GM23338 (cell line): ENCODE measurements at regions not wholly inside any gene's neighbourhood (a gene's known extent, or its start where the extent isn't known, plus 50 kb on each side); places are given as distances from the start of the nearest gene placed in this dataset.

ENCODE experiments used
- ATAC-seq: fragments of 200-7000 bp; cut with Tn5 transposase; 3 replicates; pipeline ENCODE4 v1.9.1; 2020
- DNase-seq: peaks from one replicate; pipeline ENCODE4 v3.0.0-alpha.2; 2015; ENCODE audit warnings: low spot score
- H2AFZ ChIP-seq: fragments of 200-600 bp; sonication (generic); 2 replicates; pipeline ENCODE4 v1.8.0; 2016; ENCODE audit warnings: antibody characterized with exemption, mild to moderate bottlenecking, moderate library complexity
- H3F3A ChIP-seq: fragments of 200-600 bp; sonication (generic); replicated peaks from 2 replicates; pipeline ENCODE4 v1.8.0; 2017; ENCODE audit warnings: antibody characterized with exemption, mixed run types, low read depth
- H3K27ac ChIP-seq: fragments of 200-600 bp; sonication (generic); 2 replicates; pipeline ENCODE4 v1.6.1; 2016; ENCODE audit warnings: low read depth
- H3K27me3 ChIP-seq: fragments of 200-600 bp; sonication (generic); 2 replicates; pipeline ENCODE4 v1.8.0; 2016; ENCODE audit warnings: mild to moderate bottlenecking, mixed run types, moderate library complexity; ENCODE audit not compliant: insufficient read depth
- H3K36me3 ChIP-seq: fragments of 200-600 bp; sonication (generic); 2 replicates; pipeline ENCODE4 v1.8.0; 2016; ENCODE audit warnings: mild to moderate bottlenecking; ENCODE audit not compliant: insufficient read depth
- H3K4me1 ChIP-seq: fragments of 200-600 bp; sonication (generic); 2 replicates; pipeline ENCODE4 v1.8.0; 2016; ENCODE audit warnings: mild to moderate bottlenecking, moderate library complexity; ENCODE audit not compliant: insufficient read depth
- H3K4me2 ChIP-seq: fragments of 200-600 bp; sonication (generic); 2 replicates; pipeline ENCODE4 v1.7.1; 2017; ENCODE audit warnings: mixed run types
- H3K4me3 ChIP-seq: fragments of 200-600 bp; sonication (generic); 2 replicates; pipeline ENCODE4 v1.6.1; 2016; ENCODE audit warnings: mixed run types
- H3K79me2 ChIP-seq: fragments of 200-600 bp; sonication (generic); replicated peaks from 2 replicates; pipeline ENCODE4 v1.8.0; 2017; ENCODE audit warnings: mild to moderate bottlenecking; ENCODE audit not compliant: insufficient read depth
- H3K9me2 ChIP-seq: fragments of 200-600 bp; sonication (generic); 2 replicates; pipeline ENCODE4 v1.8.0; 2017; ENCODE audit not compliant: insufficient read depth
- H4K20me1 ChIP-seq: fragments of 200-600 bp; sonication (generic); replicated peaks from 2 replicates; pipeline ENCODE4 v1.8.0; 2017; ENCODE audit warnings: mild to moderate bottlenecking; ENCODE audit not compliant: insufficient read depth
- H3K27ac Mint-ChIP-seq: 2 replicates; pipeline ENCODE4 v1.8.0; 2020; ENCODE audit warnings: inconsistent platforms, mild to moderate bottlenecking, moderate library complexity, mixed read lengths
- H3K27me3 Mint-ChIP-seq: 3 replicates; pipeline ENCODE4 v1.8.0; 2022; ENCODE audit warnings: low read depth, mild to moderate bottlenecking, moderate library complexity, mixed read lengths, inconsistent platforms; ENCODE audit not compliant: insufficient read depth, poor library complexity
- H3K36me3 Mint-ChIP-seq: 3 replicates; pipeline ENCODE4 v1.8.0; 2021; ENCODE audit warnings: low read depth, mild to moderate bottlenecking, inconsistent platforms, moderate library complexity, mixed read lengths
- H3K4me1 Mint-ChIP-seq: 3 replicates; pipeline ENCODE4 v1.8.0; 2020; ENCODE audit warnings: mild to moderate bottlenecking, inconsistent platforms, mixed read lengths
- H3K4me3 Mint-ChIP-seq: 3 replicates; pipeline ENCODE4 v1.8.0; 2021; ENCODE audit warnings: moderate library complexity, mild to moderate bottlenecking, inconsistent platforms, mixed read lengths
- H3K9me3 Mint-ChIP-seq: 3 replicates; pipeline ENCODE4 v1.8.0; 2020; ENCODE audit warnings: moderate library complexity, mild to moderate bottlenecking, inconsistent platforms, mixed read lengths
- EZH2 ChIP-seq: fragments of 200-600 bp; sonication (generic); IDR thresholded peaks from one replicate; pipeline ENCODE4 v1.8.0; 2017; ENCODE audit warnings: antibody characterized with exemption, mild to moderate bottlenecking, low read depth; ENCODE audit not compliant: unreplicated experiment
- POLR2AphosphoS5 ChIP-seq: IDR thresholded peaks from 2 replicates; pipeline ENCODE4 v1.6.1; 2016; ENCODE audit warnings: antibody characterized with exemption, low read depth
- ZNF331 ChIP-seq: fragments of 250-450 bp; sonication (Bioruptor Pico); IDR thresholded peaks from 2 replicates; pipeline ENCODE4 v1.5.0; 2020; ENCODE audit warnings: low read depth, mild to moderate bottlenecking, moderate library complexity
- TF ChIP-seq, protein P1 (sequence below): fragments of 250-450 bp; sonication (Bioruptor Pico); IDR thresholded peaks from 2 replicates; pipeline ENCODE4 v1.5.0; 2020; ENCODE audit warnings: mild to moderate bottlenecking, moderate library complexity
- TF ChIP-seq, protein P2 (sequence below), 2 experiments: fragments of 200-600 bp in 1 of 2; sonication (generic) in 1 of 2; conservative IDR thresholded peaks; 2 replicates each; pipeline versions ENCODE4 v1.5.1 to v1.6.1; 2016 to 2017; ENCODE audit warnings: antibody characterized with exemption in 2 of 2, low read depth in 2 of 2, mild to moderate bottlenecking in 2 of 2, moderate library complexity in 1 of 2
- TF ChIP-seq, protein P3 (sequence below): IDR thresholded peaks from 2 replicates; pipeline ENCODE4 v1.6.1; 2016; ENCODE audit warnings: antibody characterized with exemption

DNA sequence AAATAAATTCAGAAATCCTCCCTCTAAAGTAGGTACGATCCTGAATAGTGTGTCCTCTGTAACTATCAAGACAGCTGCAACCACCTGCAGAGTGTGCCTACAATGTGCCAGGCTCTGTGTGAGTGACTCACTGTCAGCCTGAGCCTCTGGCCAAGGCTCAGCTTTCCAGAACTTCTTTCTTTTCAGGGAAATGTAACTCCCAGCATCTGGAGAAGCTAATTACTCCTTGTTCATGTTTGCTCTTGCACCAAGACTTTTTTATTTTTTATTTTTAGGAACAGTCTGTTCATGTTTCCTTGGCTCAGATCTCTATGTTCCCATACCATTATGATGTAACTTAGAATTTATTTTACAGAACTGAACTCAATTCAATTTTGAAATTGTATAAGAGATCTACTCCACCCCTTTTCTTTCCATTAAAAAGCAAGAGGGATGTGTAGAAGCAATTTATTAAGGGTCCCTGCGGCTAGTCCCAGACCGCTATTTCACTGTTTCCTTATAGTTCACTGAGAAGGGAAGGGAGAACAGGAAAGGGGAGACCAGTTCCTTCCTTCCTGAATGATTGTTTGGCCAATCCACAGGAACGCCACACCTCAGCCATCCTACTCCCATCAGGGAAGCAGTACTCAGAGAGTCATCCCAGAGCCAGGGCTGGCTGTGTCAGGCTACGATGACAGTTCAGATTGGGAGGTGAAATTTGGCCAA lies 112.4 kb upstream of the ZNF648 start (continued):
- TF ChIP-seq, protein P1, sequence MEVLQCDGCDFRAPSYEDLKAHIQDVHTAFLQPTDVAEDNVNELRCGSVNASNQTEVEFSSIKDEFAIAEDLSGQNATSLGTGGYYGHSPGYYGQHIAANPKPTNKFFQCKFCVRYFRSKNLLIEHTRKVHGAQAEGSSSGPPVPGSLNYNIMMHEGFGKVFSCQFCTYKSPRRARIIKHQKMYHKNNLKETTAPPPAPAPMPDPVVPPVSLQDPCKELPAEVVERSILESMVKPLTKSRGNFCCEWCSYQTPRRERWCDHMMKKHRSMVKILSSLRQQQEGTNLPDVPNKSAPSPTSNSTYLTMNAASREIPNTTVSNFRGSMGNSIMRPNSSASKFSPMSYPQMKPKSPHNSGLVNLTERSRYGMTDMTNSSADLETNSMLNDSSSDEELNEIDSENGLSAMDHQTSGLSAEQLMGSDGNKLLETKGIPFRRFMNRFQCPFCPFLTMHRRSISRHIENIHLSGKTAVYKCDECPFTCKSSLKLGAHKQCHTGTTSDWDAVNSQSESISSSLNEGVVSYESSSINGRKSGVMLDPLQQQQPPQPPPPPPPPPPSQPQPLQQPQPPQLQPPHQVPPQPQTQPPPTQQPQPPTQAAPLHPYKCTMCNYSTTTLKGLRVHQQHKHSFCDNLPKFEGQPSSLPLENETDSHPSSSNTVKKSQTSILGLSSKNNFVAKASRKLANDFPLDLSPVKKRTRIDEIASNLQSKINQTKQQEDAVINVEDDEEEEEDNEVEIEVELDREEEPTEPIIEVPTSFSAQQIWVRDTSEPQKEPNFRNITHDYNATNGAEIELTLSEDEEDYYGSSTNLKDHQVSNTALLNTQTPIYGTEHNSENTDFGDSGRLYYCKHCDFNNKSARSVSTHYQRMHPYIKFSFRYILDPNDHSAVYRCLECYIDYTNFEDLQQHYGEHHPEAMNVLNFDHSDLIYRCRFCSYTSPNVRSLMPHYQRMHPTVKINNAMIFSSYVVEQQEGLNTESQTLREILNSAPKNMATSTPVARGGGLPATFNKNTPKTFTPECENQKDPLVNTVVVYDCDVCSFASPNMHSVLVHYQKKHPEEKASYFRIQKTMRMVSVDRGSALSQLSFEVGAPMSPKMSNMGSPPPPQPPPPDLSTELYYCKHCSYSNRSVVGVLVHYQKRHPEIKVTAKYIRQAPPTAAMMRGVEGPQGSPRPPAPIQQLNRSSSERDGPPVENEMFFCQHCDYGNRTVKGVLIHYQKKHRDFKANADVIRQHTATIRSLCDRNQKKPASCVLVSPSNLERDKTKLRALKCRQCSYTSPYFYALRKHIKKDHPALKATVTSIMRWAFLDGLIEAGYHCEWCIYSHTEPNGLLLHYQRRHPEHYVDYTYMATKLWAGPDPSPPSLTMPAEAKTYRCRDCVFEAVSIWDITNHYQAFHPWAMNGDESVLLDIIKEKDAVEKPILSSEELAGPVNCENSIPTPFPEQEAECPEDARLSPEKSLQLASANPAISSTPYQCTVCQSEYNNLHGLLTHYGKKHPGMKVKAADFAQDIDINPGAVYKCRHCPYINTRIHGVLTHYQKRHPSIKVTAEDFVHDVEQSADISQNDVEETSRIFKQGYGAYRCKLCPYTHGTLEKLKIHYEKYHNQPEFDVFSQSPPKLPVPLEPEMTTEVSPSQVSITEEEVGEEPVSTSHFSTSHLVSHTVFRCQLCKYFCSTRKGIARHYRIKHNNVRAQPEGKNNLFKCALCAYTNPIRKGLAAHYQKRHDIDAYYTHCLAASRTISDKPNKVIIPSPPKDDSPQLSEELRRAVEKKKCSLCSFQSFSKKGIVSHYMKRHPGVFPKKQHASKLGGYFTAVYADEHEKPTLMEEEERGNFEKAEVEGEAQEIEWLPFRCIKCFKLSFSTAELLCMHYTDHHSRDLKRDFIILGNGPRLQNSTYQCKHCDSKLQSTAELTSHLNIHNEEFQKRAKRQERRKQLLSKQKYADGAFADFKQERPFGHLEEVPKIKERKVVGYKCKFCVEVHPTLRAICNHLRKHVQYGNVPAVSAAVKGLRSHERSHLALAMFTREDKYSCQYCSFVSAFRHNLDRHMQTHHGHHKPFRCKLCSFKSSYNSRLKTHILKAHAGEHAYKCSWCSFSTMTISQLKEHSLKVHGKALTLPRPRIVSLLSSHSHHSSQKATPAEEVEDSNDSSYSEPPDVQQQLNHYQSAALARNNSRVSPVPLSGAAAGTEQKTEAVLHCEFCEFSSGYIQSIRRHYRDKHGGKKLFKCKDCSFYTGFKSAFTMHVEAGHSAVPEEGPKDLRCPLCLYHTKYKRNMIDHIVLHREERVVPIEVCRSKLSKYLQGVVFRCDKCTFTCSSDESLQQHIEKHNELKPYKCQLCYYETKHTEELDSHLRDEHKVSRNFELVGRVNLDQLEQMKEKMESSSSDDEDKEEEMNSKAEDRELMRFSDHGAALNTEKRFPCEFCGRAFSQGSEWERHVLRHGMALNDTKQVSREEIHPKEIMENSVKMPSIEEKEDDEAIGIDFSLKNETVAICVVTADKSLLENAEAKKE: no peak
- TF ChIP-seq, protein P2, sequence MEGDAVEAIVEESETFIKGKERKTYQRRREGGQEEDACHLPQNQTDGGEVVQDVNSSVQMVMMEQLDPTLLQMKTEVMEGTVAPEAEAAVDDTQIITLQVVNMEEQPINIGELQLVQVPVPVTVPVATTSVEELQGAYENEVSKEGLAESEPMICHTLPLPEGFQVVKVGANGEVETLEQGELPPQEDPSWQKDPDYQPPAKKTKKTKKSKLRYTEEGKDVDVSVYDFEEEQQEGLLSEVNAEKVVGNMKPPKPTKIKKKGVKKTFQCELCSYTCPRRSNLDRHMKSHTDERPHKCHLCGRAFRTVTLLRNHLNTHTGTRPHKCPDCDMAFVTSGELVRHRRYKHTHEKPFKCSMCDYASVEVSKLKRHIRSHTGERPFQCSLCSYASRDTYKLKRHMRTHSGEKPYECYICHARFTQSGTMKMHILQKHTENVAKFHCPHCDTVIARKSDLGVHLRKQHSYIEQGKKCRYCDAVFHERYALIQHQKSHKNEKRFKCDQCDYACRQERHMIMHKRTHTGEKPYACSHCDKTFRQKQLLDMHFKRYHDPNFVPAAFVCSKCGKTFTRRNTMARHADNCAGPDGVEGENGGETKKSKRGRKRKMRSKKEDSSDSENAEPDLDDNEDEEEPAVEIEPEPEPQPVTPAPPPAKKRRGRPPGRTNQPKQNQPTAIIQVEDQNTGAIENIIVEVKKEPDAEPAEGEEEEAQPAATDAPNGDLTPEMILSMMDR (conservative IDR thresholded peaks at IDR 0.05; ENCODE audit: low read depth in 2 of 2): no peak
- TF ChIP-seq EZH2 (no peak), POLR2AphosphoS5 (no peak)

DNA sequence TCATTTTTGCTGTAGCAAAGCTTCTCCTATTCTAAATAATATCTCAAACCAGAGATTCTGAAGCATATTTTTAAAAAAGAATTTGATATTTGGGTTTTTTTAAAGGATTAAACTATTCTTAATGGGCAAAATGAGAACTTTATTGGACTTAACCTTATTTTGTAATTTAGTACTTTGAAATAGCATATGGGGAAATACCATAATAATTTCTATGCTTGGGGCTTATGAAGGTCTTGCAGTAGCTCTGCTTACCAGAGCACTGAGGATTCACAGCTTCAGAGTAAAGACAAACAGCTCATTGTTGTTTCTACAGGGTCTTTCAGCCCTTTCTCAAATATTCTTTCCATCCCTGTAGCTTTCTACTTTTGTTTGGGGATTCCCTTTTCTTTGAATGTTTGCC lies 111.2 kb upstream of the ZNF648 start:
- no peak for ATAC-seq
- Mint-ChIP-seq H3K4me3 (no peak overlapping the region), H3K4me1 (peaks cover 9% of the 10 kb centered on the region; the same call in 2 of the 3 replicates), H3K27ac (no peak overlapping the region), H3K9me3 (no peaks in the 10 kb centered on the region), H3K36me3 (no peaks in the 10 kb centered on the region), H3K27me3 (no peaks in the 10 kb centered on the region)
- Histone ChIP-seq H3K4me1 (no peaks in the 10 kb centered on the region), H3K36me3 (no peaks in the 10 kb centered on the region), H3F3A (no peaks in the 10 kb centered on the region), H3K9me2 (peaks cover 6% of the 10 kb centered on the region; the same call in 1 of the 2 replicates), H3K4me2 (no peak overlapping the region), H4K20me1 (no peaks in the 10 kb centered on the region), H3K27me3 (no peaks in the 10 kb centered on the region), H3K79me2 (no peaks in the 10 kb centered on the region), H3K27ac (no peak overlapping the region), H3K4me3 (no peak overlapping the region), H2AFZ (no peak overlapping the region)
- no peak for DNase-seq
- TF ChIP-seq, protein P3, sequence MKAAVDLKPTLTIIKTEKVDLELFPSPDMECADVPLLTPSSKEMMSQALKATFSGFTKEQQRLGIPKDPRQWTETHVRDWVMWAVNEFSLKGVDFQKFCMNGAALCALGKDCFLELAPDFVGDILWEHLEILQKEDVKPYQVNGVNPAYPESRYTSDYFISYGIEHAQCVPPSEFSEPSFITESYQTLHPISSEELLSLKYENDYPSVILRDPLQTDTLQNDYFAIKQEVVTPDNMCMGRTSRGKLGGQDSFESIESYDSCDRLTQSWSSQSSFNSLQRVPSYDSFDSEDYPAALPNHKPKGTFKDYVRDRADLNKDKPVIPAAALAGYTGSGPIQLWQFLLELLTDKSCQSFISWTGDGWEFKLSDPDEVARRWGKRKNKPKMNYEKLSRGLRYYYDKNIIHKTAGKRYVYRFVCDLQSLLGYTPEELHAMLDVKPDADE: no peak
- TF ChIP-seq ZNF331: no peak
